ENCODE measurements at regions not wholly inside any gene's neighbourhood (a gene's known extent, or its start where the extent isn't known, plus 50 kb on each side); places are given as distances from the start of the nearest gene placed in this dataset.
"Not testable (repeated sequence)": the region's sequence is repeated elsewhere in the genome, so short reads cannot be mapped to it uniquely, and the experiment has no call there.

GRCh38 chr5:2158109-2158508 lies 275.4 kb upstream of the IRX4 start:
- no peaks in the 10 kb centered on the region for H3K9me3 ChIP-seq (ENCODE audit: control insufficient read depth in 2 of 2, insufficient read depth in 1 of 2, low read length in 1 of 2)
- H3K36me3 ChIP-seq (ENCODE audit: control insufficient read depth in 2 of 2, insufficient read depth in 2 of 2, low read length in 1 of 2): no peaks in the 10 kb centered on the region
- H3K27me3 ChIP-seq (ENCODE audit: control insufficient read depth in 2 of 2, insufficient read depth in 1 of 2, low read length in 1 of 2): no peaks in the 10 kb centered on the region
- H3K27ac ChIP-seq (ENCODE audit: low read depth in 1 of 2, low read length in 1 of 2): no peak overlapping the region
- no peaks in the 10 kb centered on the region for H3K4me1 ChIP-seq (ENCODE audit: control insufficient read depth in 2 of 2, insufficient read depth in 2 of 2, low read length in 2 of 2)
- DNase-seq (ENCODE audit: low read depth in 6 of 9, low spot score in 9 of 9): no peak
- 90% methylated on average over 5 of the region's 5 CpGs for WGBS
- H3K4me3 ChIP-seq (ENCODE audit: low read length in 2 of 2): no peak overlapping the region

- H3K4me1 ChIP-seq (ENCODE audit: control insufficient read depth in 2 of 2, insufficient read depth in 2 of 2, low read length in 2 of 2): no peaks in the 10 kb centered on the region
- WGBS: 92% methylated on average over 9 of the region's 9 CpGs
- no peak overlapping the region for H3K27ac ChIP-seq (ENCODE audit: low read depth in 1 of 2, low read length in 1 of 2)
Measured at GRCh38 chr5:2157372-2157771, 274.6 kb upstream of the IRX4 start.

GRCh38 chr5:2156358-2157059 lies 273.8 kb upstream of the IRX4 start:
- DNase-seq (ENCODE audit: low read depth in 6 of 9, low spot score in 9 of 9): no peak
- H3K27ac ChIP-seq (ENCODE audit: low read depth in 1 of 2, low read length in 1 of 2): no peak overlapping the region
- WGBS: 94% methylated on average over 14 of the region's 14 CpGs
- no peaks in the 10 kb centered on the region for H3K27me3 ChIP-seq (ENCODE audit: control insufficient read depth in 2 of 2, insufficient read depth in 1 of 2, low read length in 1 of 2)
- no peaks in the 10 kb centered on the region for H3K9me3 ChIP-seq (ENCODE audit: control insufficient read depth in 2 of 2, insufficient read depth in 1 of 2, low read length in 1 of 2)
- H3K4me1 ChIP-seq (ENCODE audit: control insufficient read depth in 2 of 2, insufficient read depth in 2 of 2, low read length in 2 of 2): no peaks in the 10 kb centered on the region
- H3K36me3 ChIP-seq (ENCODE audit: control insufficient read depth in 2 of 2, insufficient read depth in 2 of 2, low read length in 1 of 2): no peaks in the 10 kb centered on the region
- H3K4me3 ChIP-seq (ENCODE audit: low read length in 2 of 2): no peak overlapping the region

More at GRCh38 chr5:2157372-2157771, 274.6 kb upstream of the IRX4 start:
- Histone ChIP-seq H3K27me3 (ENCODE audit: control insufficient read depth in 2 of 2, insufficient read depth in 1 of 2, low read length in 1 of 2) (no peaks in the 10 kb centered on the region), H3K9me3 (ENCODE audit: control insufficient read depth in 2 of 2, insufficient read depth in 1 of 2, low read length in 1 of 2) (no peaks in the 10 kb centered on the region), H3K36me3 (ENCODE audit: control insufficient read depth in 2 of 2, insufficient read depth in 2 of 2, low read length in 1 of 2) (no peaks in the 10 kb centered on the region), H3K4me3 (ENCODE audit: low read length in 2 of 2) (no peak overlapping the region)
- DNase-seq (ENCODE audit: low read depth in 6 of 9, low spot score in 9 of 9): no peak

- Histone ChIP-seq H3K4me3 (ENCODE audit: low read length in 2 of 2) (no peak overlapping the region), H3K27me3 (ENCODE audit: control insufficient read depth in 2 of 2, insufficient read depth in 1 of 2, low read length in 1 of 2) (no peaks in the 10 kb centered on the region), H3K27ac (ENCODE audit: low read depth in 1 of 2, low read length in 1 of 2) (no peak overlapping the region), H3K9me3 (ENCODE audit: control insufficient read depth in 2 of 2, insufficient read depth in 1 of 2, low read length in 1 of 2) (no peaks in the 10 kb centered on the region), H3K36me3 (ENCODE audit: control insufficient read depth in 2 of 2, insufficient read depth in 2 of 2, low read length in 1 of 2) (no peaks in the 10 kb centered on the region), H3K4me1 (ENCODE audit: control insufficient read depth in 2 of 2, insufficient read depth in 2 of 2, low read length in 2 of 2) (no peaks in the 10 kb centered on the region)
- WGBS: 95% methylated on average over 18 of the region's 18 CpGs
- no peak for DNase-seq (ENCODE audit: low read depth in 6 of 9, low spot score in 9 of 9)
Measured at GRCh38 chr5:2155556-2155955, 272.8 kb upstream of the IRX4 start.

GRCh38 chr5:2153802-2154201 lies 271.1 kb upstream of the IRX4 start:
- Histone ChIP-seq H3K36me3 (ENCODE audit: control insufficient read depth in 2 of 2, insufficient read depth in 2 of 2, low read length in 1 of 2) (no peaks in the 10 kb centered on the region), H3K27ac (ENCODE audit: low read depth in 1 of 2, low read length in 1 of 2) (no peak overlapping the region), H3K4me3 (ENCODE audit: low read length in 2 of 2) (no peak overlapping the region), H3K27me3 (ENCODE audit: control insufficient read depth in 2 of 2, insufficient read depth in 1 of 2, low read length in 1 of 2) (no peaks in the 10 kb centered on the region), H3K9me3 (ENCODE audit: control insufficient read depth in 2 of 2, insufficient read depth in 1 of 2, low read length in 1 of 2) (no peaks in the 10 kb centered on the region), H3K4me1 (ENCODE audit: control insufficient read depth in 2 of 2, insufficient read depth in 2 of 2, low read length in 2 of 2) (no peaks in the 10 kb centered on the region)
- WGBS: 90% methylated on average over 15 of the region's 15 CpGs
- no peak for DNase-seq (ENCODE audit: low read depth in 6 of 9, low spot score in 9 of 9)

- no peak overlapping the region for H3K27ac ChIP-seq (ENCODE audit: low read depth in 1 of 2, low read length in 1 of 2)
Measured at GRCh38 chr5:2153350-2153749, 270.6 kb upstream of the IRX4 start.

GRCh38 chr5:2151301-2151888 lies 268.7 kb upstream of the IRX4 start:
- H3K36me3 ChIP-seq (ENCODE audit: control insufficient read depth in 2 of 2, insufficient read depth in 2 of 2, low read length in 1 of 2); H3K4me3 ChIP-seq (ENCODE audit: low read length in 2 of 2); DNase-seq (ENCODE audit: low read depth in 6 of 9, low spot score in 9 of 9); H3K4me1 ChIP-seq (ENCODE audit: control insufficient read depth in 2 of 2, insufficient read depth in 2 of 2, low read length in 2 of 2); H3K27me3 ChIP-seq (ENCODE audit: control insufficient read depth in 2 of 2, insufficient read depth in 1 of 2, low read length in 1 of 2); H3K9me3 ChIP-seq (ENCODE audit: control insufficient read depth in 2 of 2, insufficient read depth in 1 of 2, low read length in 1 of 2); H3K27ac ChIP-seq (ENCODE audit: low read depth in 1 of 2, low read length in 1 of 2): not testable (repeated sequence)
- 30% methylated on average over 8 of the region's 8 CpGs for WGBS

More at GRCh38 chr5:2153350-2153749, 270.6 kb upstream of the IRX4 start:
- 94% methylated on average over 6 of the region's 6 CpGs for WGBS
- H3K36me3 ChIP-seq (ENCODE audit: control insufficient read depth in 2 of 2, insufficient read depth in 2 of 2, low read length in 1 of 2): no peaks in the 10 kb centered on the region
- no peaks in the 10 kb centered on the region for H3K27me3 ChIP-seq (ENCODE audit: control insufficient read depth in 2 of 2, insufficient read depth in 1 of 2, low read length in 1 of 2)
- no peak for DNase-seq (ENCODE audit: low read depth in 6 of 9, low spot score in 9 of 9)
- H3K4me1 ChIP-seq (ENCODE audit: control insufficient read depth in 2 of 2, insufficient read depth in 2 of 2, low read length in 2 of 2): no peaks in the 10 kb centered on the region
- H3K4me3 ChIP-seq (ENCODE audit: low read length in 2 of 2): no peak overlapping the region
- no peaks in the 10 kb centered on the region for H3K9me3 ChIP-seq (ENCODE audit: control insufficient read depth in 2 of 2, insufficient read depth in 1 of 2, low read length in 1 of 2)

GRCh38 chr5:2149195-2149539 lies 266.4 kb upstream of the IRX4 start:
- DNase-seq (ENCODE audit: low read depth in 6 of 9, low spot score in 9 of 9): no peak
- H3K27me3 ChIP-seq (ENCODE audit: control insufficient read depth in 2 of 2, insufficient read depth in 1 of 2, low read length in 1 of 2): no peaks in the 10 kb centered on the region
- WGBS: 74% methylated on average over 15 of the region's 15 CpGs
- H3K4me1 ChIP-seq (ENCODE audit: control insufficient read depth in 2 of 2, insufficient read depth in 2 of 2, low read length in 2 of 2): no peaks in the 10 kb centered on the region
- no peaks in the 10 kb centered on the region for H3K9me3 ChIP-seq (ENCODE audit: control insufficient read depth in 2 of 2, insufficient read depth in 1 of 2, low read length in 1 of 2)
- no peak overlapping the region for H3K4me3 ChIP-seq (ENCODE audit: low read length in 2 of 2)
- H3K36me3 ChIP-seq (ENCODE audit: control insufficient read depth in 2 of 2, insufficient read depth in 2 of 2, low read length in 1 of 2): no peaks in the 10 kb centered on the region
- H3K27ac ChIP-seq (ENCODE audit: low read depth in 1 of 2, low read length in 1 of 2): no peak overlapping the region

- DNase-seq (ENCODE audit: low read depth in 6 of 9, low spot score in 9 of 9): no peak
- no peaks in the 10 kb centered on the region for H3K36me3 ChIP-seq (ENCODE audit: control insufficient read depth in 2 of 2, insufficient read depth in 2 of 2, low read length in 1 of 2)
- no peaks in the 10 kb centered on the region for H3K9me3 ChIP-seq (ENCODE audit: control insufficient read depth in 2 of 2, insufficient read depth in 1 of 2, low read length in 1 of 2)
- 94% methylated on average over 14 of the region's 14 CpGs for WGBS
- no peak overlapping the region for H3K4me3 ChIP-seq (ENCODE audit: low read length in 2 of 2)
- H3K27me3 ChIP-seq (ENCODE audit: control insufficient read depth in 2 of 2, insufficient read depth in 1 of 2, low read length in 1 of 2): no peaks in the 10 kb centered on the region
- H3K4me1 ChIP-seq (ENCODE audit: control insufficient read depth in 2 of 2, insufficient read depth in 2 of 2, low read length in 2 of 2): no peaks in the 10 kb centered on the region
- no peak overlapping the region for H3K27ac ChIP-seq (ENCODE audit: low read depth in 1 of 2, low read length in 1 of 2)
Measured at GRCh38 chr5:2148312-2149194, 265.8 kb upstream of the IRX4 start.

All from thymus (tissue), 11 donors.